ENCODE measurements at regions not wholly inside any gene's neighbourhood (a gene's known extent, or its start where the extent isn't known, plus 50 kb on each side); places are given as distances from the start of the nearest gene placed in this dataset.
A peak's percentile ranks its signal among the peaks of the same experiment; 100 is the strongest.
"Not testable (repeated sequence)": the region's sequence is repeated elsewhere in the genome, so short reads cannot be mapped to it uniquely, and the experiment has no call there.

GRCh38 chr1:102529446-102529845, 532.7 kb upstream of the OLFM3 start:
- no peak for DNase-seq (ENCODE audit: low spot score)

GRCh38 chr1:102500758-102501157, 504.0 kb upstream of the OLFM3 start:
- no peak for DNase-seq (ENCODE audit: low spot score)

- DNase-seq (ENCODE audit: low spot score): no peak
These were observed 502.2 kb upstream of the OLFM3 start for GRCh38 chr1:102498929-102499328.

- DNase-seq (ENCODE audit: low spot score): not testable (repeated sequence)
These were observed 501.1 kb upstream of the OLFM3 start for GRCh38 chr1:102497810-102498209.

GRCh38 chr1:102472520-102472919, 475.8 kb upstream of the OLFM3 start:
- no peak for DNase-seq (ENCODE audit: low spot score)

- DNase-seq (ENCODE audit: low spot score): no peak
These were observed 474.0 kb upstream of the OLFM3 start for GRCh38 chr1:102470767-102471166.

- no peak for DNase-seq (ENCODE audit: low spot score)
These were observed 469.8 kb upstream of the OLFM3 start for GRCh38 chr1:102466487-102466886.

- no peak for DNase-seq (ENCODE audit: low spot score)
These were observed 466.6 kb upstream of the OLFM3 start for GRCh38 chr1:102463328-102463727.

GRCh38 chr1:102442317-102442716, 445.6 kb upstream of the OLFM3 start:
- not testable (repeated sequence) for DNase-seq (ENCODE audit: low spot score)

- DNase-seq (ENCODE audit: low spot score): no peak
These were observed 438.8 kb upstream of the OLFM3 start for GRCh38 chr1:102435483-102435882.

- DNase-seq (ENCODE audit: low spot score): peak; percentile 48
These were observed 437.7 kb upstream of the OLFM3 start for GRCh38 chr1:102434421-102434820.

GRCh38 chr1:102431253-102431652, 434.5 kb upstream of the OLFM3 start:
- no peak for DNase-seq (ENCODE audit: low spot score)

- no peak for DNase-seq (ENCODE audit: low spot score)
These were observed 423.3 kb upstream of the OLFM3 start for GRCh38 chr1:102420034-102420433.

Data from pons (tissue), 1 donor.